PFSK-1 (cell line): ENCODE measurements at regions not wholly inside any gene's neighbourhood (a gene's known extent, or its start where the extent isn't known, plus 50 kb on each side); places are given as distances from the start of the nearest gene placed in this dataset.

Experiments
- FOXP2 ChIP-seq: optimal IDR thresholded peaks from 2 replicates; pipeline ENCODE3; 2011; ENCODE audit warnings: borderline replicate concordance, control low read depth, inconsistent platforms; ENCODE audit not compliant: insufficient read depth; ENCODE audit errors: extremely low read length, extremely low read depth
- POLR2AphosphoS5 ChIP-seq: IDR thresholded peaks from 2 replicates; pipeline ENCODE4 v1.6.1; 2012; ENCODE audit warnings: low read depth, mild to moderate bottlenecking, control low read depth, low read length, moderate library complexity
- REST ChIP-seq, 2 experiments: IDR thresholded peaks; 2 replicates each; pipeline versions ENCODE4 v1.6.1 to v1.8.0; 2011 to 2012; ENCODE audit warnings: low read depth in 2 of 2, low read length in 2 of 2, control low read depth in 1 of 2, inconsistent platforms in 1 of 2, mild to moderate bottlenecking in 1 of 2, moderate library complexity in 1 of 2; ENCODE audit not compliant: insufficient read depth in 1 of 2
- SIN3A ChIP-seq: IDR thresholded peaks from 2 replicates; pipeline ENCODE4 v1.6.1; 2012; ENCODE audit warnings: mild to moderate bottlenecking, low read length, moderate library complexity, borderline replicate concordance; ENCODE audit not compliant: insufficient read depth
- TAF1 ChIP-seq: IDR thresholded peaks from 2 replicates; pipeline ENCODE4 v1.6.1; 2012; ENCODE audit warnings: low read length, control low read depth, borderline replicate concordance; ENCODE audit not compliant: insufficient read depth

- no peak for TF ChIP-seq POLR2AphosphoS5
- no peak for TF ChIP-seq REST (IDR thresholded peaks at IDR 0.05; ENCODE audit: insufficient read depth in 1 of 2, low read depth in 2 of 2, low read length in 2 of 2)
- no peak for TF ChIP-seq TAF1
- no peak for TF ChIP-seq FOXP2
- TF ChIP-seq SIN3A, result no peak
Observed at GRCh38 chr5:53262348-53262970, 152.9 kb upstream of the MOCS2 start.

GRCh38 chr5:53263151-53263550, 153.6 kb upstream of the MOCS2 start:
- TF ChIP-seq TAF1 (no peak), REST (IDR thresholded peaks at IDR 0.05; ENCODE audit: insufficient read depth in 1 of 2, low read depth in 2 of 2, low read length in 2 of 2) (no peak), SIN3A (no peak), FOXP2 (no peak), POLR2AphosphoS5 (no peak)

- TF ChIP-seq POLR2AphosphoS5, result no peak
- TF ChIP-seq TAF1, result no peak
- TF ChIP-seq REST (IDR thresholded peaks at IDR 0.05; ENCODE audit: insufficient read depth in 1 of 2, low read depth in 2 of 2, low read length in 2 of 2), result no peak
- TF ChIP-seq FOXP2, result no peak
- TF ChIP-seq SIN3A, result no peak
Observed at GRCh38 chr5:53265043-53265442, 155.5 kb upstream of the MOCS2 start.

GRCh38 chr5:53275666-53276065, 166.1 kb upstream of the MOCS2 start:
- TF ChIP-seq REST (IDR thresholded peaks at IDR 0.05; ENCODE audit: insufficient read depth in 1 of 2, low read depth in 2 of 2, low read length in 2 of 2) (no peak), FOXP2 (no peak), TAF1 (no peak), SIN3A (no peak), POLR2AphosphoS5 (no peak)

GRCh38 chr5:53276825-53277224, 167.3 kb upstream of the MOCS2 start:
- TF ChIP-seq REST (IDR thresholded peaks at IDR 0.05; ENCODE audit: insufficient read depth in 1 of 2, low read depth in 2 of 2, low read length in 2 of 2), result no peak
- no peak for TF ChIP-seq POLR2AphosphoS5
- no peak for TF ChIP-seq FOXP2
- no peak for TF ChIP-seq TAF1
- no peak for TF ChIP-seq SIN3A
